ENCODE measurements at regions not wholly inside any gene's neighbourhood (a gene's known extent, or its start where the extent isn't known, plus 50 kb on each side); places are given as distances from the start of the nearest gene placed in this dataset.

DNA sequence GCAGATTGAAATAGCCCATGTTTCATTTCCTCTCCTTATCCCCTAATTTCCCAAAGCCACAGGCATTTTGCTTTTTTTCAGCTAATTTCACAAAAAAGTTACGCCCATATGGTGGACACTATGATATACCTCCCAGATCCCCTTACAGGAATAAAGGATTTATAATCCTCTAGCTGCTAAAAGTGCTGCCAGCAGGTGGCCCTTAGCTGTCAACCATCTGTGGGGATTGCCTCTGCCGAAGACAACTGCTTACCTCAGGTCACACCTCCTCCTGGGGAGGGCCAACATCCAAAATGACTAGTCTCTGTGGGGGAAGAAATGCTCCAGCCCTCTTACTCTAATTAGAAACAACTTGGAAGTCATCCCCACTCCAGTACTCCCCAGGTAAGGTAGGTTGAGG is 61.0 kb upstream of the EPB41L3 start:
- DNase-seq, result no peak
- intact Hi-C loops (cut with DNase I; ENCODE audit: low total_unique reads) (loop anchor here (5.0 kb wide), 1 partner anchor 288 kb away; no protein-coding TSS in a partner anchor), in situ Hi-C loops (cut with MboI; ENCODE audit: low pct_ligation_motif_present in 1 of 4, low pct_unique_long_range_greater_than_20kb in 1 of 4, low sequenced_read_pairs in 3 of 4) (loop anchor here in 1 of 4 donors (25.0 kb wide), 1 partner anchor 233 kb away; no protein-coding TSS in a partner anchor)
- H3K27me3 ChIP-seq, result no peaks in the 10 kb centered on the region
- no peaks in the 10 kb centered on the region for H3K9me3 ChIP-seq
- no peak overlapping the region for H3K4me3 ChIP-seq
- TF ChIP-seq POLR2A (IDR thresholded peaks at IDR 0.05) (no peak), POLR2AphosphoS5 (IDR thresholded peaks at IDR 0.05) (no peak), EP300 (IDR thresholded peaks at IDR 0.05; ENCODE audit: low read depth) (no peak)
- TF ChIP-seq, protein P1, sequence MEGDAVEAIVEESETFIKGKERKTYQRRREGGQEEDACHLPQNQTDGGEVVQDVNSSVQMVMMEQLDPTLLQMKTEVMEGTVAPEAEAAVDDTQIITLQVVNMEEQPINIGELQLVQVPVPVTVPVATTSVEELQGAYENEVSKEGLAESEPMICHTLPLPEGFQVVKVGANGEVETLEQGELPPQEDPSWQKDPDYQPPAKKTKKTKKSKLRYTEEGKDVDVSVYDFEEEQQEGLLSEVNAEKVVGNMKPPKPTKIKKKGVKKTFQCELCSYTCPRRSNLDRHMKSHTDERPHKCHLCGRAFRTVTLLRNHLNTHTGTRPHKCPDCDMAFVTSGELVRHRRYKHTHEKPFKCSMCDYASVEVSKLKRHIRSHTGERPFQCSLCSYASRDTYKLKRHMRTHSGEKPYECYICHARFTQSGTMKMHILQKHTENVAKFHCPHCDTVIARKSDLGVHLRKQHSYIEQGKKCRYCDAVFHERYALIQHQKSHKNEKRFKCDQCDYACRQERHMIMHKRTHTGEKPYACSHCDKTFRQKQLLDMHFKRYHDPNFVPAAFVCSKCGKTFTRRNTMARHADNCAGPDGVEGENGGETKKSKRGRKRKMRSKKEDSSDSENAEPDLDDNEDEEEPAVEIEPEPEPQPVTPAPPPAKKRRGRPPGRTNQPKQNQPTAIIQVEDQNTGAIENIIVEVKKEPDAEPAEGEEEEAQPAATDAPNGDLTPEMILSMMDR (IDR thresholded peaks at IDR 0.05), result peak in 1 of 5 experiments; percentile 7
- no peak overlapping the region for H3K27ac ChIP-seq
- no peaks in the 10 kb centered on the region for H3K36me3 ChIP-seq
- peaks cover 0 to 11% (median 3%) of the 10 kb centered on the region in 4 donors for H3K4me1 ChIP-seq
- WGBS, 2 donors (ENCODE audit: low coverage in 1 of 2), result 46 to 91% methylated on average over 1 to 2 of the region's 2 CpGs

DNA sequence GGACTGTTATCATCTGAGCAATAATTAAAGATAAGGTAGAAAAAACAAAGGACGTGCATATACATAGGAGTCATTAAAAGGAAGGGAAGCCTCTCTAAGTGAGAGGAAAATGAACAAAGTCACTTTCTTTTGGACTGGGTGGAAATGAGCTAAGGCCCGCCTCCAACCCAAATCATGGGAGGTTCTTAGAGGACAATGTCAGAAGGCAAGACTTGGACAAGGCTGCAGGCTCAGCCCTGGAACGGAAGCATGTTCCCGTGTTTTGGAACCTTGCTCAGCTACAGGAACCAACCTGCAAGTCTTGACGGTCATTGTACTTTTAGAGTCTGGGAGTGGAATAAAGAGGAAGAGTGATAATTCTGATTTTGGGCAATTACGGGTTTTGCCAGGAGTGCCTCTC is 59.4 kb upstream of the EPB41L3 start:
- in situ Hi-C loops (cut with MboI; ENCODE audit: low pct_ligation_motif_present in 1 of 4, low pct_unique_long_range_greater_than_20kb in 1 of 4, low sequenced_read_pairs in 3 of 4), result loop anchor here in 1 of 4 donors (25.0 kb wide), 1 partner anchor 234 kb away; no protein-coding TSS in a partner anchor
- peaks cover 0 to 11% (median 3%) of the 10 kb centered on the region in 4 donors for H3K4me1 ChIP-seq
- H3K27ac ChIP-seq, result no peak overlapping the region
- H3K27me3 ChIP-seq, result no peaks in the 10 kb centered on the region
- intact Hi-C loops (cut with DNase I; ENCODE audit: low total_unique reads), result loop anchor here (5.0 kb wide), 1 partner anchor 289 kb away; no protein-coding TSS in a partner anchor
- H3K36me3 ChIP-seq, result no peaks in the 10 kb centered on the region
- 56 to 82% methylated on average over 3 to 6 of the region's 6 CpGs for WGBS, 2 donors (ENCODE audit: low coverage in 1 of 2)
- no peaks in the 10 kb centered on the region for H3K9me3 ChIP-seq
- no peak for TF ChIP-seq POLR2A (IDR thresholded peaks at IDR 0.05)
- TF ChIP-seq POLR2AphosphoS5 (IDR thresholded peaks at IDR 0.05), result no peak
- TF ChIP-seq, protein P1 (IDR thresholded peaks at IDR 0.05), result no peak
- no peak for TF ChIP-seq EP300 (IDR thresholded peaks at IDR 0.05; ENCODE audit: low read depth)
- DNase-seq, result no peak
- no peak overlapping the region for H3K4me3 ChIP-seq

DNA sequence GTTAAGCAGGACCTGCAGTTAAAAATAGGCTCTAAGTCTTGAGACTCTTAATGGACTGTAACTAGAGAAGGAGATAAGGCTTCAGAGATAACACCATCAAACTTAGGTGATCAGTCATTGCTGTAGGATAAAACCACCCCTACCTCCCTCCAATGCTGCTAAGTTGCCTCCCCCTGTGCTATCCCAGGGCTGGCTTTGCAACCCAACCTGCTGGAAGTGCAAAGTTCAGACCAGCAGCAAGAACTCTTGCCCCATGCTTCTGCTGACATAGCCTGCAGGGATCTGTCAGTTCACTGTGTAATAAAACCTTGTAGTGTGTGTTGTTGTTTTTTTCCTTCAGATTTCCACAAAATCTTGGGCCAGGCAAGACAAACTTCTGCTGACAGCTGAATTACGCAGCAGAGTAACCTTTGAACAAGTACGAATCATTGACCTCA is 57.4 kb upstream of the EPB41L3 start:
- intact Hi-C loops (cut with DNase I; ENCODE audit: low total_unique reads), result loop anchor here (5.0 kb wide), 1 partner anchor 291 kb away; no protein-coding TSS in a partner anchor
- WGBS, 2 donors (ENCODE audit: low coverage in 1 of 2), result 17 to 43% methylated on average over 1 to 2 of the region's 2 CpGs
- Histone ChIP-seq H3K4me1 (peaks cover 0 to 11% (median 3%) of the 10 kb centered on the region in 4 donors), H3K27ac (no peak overlapping the region), H3K9me3 (no peaks in the 10 kb centered on the region), H3K4me3 (no peak overlapping the region), H3K36me3 (no peaks in the 10 kb centered on the region), H3K27me3 (no peaks in the 10 kb centered on the region)
- TF ChIP-seq, protein P1 (IDR thresholded peaks at IDR 0.05), result no peak
- TF ChIP-seq EP300 (IDR thresholded peaks at IDR 0.05; ENCODE audit: low read depth), result no peak
- peak in 1 of 3 donors; percentile 9 for TF ChIP-seq POLR2AphosphoS5 (IDR thresholded peaks at IDR 0.05)
- no peak for TF ChIP-seq POLR2A (IDR thresholded peaks at IDR 0.05)
- DNase-seq, result peak; percentile 26
- in situ Hi-C loops (cut with MboI; ENCODE audit: low pct_ligation_motif_present in 1 of 4, low pct_unique_long_range_greater_than_20kb in 1 of 4, low sequenced_read_pairs in 3 of 4), result loop anchor here in 1 of 4 donors (25.0 kb wide), 1 partner anchor 236 kb away; no protein-coding TSS in a partner anchor

DNA sequence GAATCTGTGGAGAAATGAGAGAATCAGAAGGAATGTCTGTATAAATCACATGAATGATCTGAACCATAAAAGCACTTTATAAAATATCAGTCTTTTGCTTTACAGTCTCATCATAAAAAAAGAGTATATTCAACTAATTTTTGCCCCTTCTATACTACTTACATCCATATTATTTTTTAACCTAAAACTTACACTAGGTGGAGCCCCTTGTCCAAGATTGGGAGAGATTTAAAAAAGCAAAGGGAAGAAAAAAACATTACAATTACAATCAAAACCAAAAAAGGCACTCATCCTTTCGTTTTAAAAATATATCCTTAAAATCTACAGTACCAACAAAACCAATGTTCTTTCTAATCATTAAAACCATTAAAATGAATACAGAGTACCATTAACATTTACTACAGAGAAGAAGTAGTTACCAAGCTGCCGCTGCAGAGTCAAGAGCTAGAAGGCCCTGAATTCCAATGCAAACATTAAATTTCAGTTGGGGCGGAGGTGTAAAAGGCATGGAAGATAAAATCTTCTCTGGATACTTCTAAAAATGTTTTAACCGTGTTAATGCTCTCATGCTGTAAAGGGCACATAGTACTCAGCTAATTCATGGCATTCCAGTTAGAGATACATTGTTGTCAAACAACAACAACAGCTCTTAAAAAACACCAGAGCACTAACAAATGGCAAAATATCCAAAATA is 56.7 kb upstream of the EPB41L3 start:
- Histone ChIP-seq H3K4me1 (peaks cover 0 to 11% (median 3%) of the 10 kb centered on the region in 4 donors), H3K4me3 (no peak overlapping the region), H3K9me3 (no peaks in the 10 kb centered on the region), H3K27ac (no peak overlapping the region), H3K36me3 (no peaks in the 10 kb centered on the region), H3K27me3 (no peaks in the 10 kb centered on the region)
- intact Hi-C loops (cut with DNase I; ENCODE audit: low total_unique reads), result loop anchor here (5.0 kb wide), 1 partner anchor 292 kb away; no protein-coding TSS in a partner anchor
- no peak for DNase-seq
- 49 to 56% methylated on average over 3 to 4 of the region's 4 CpGs for WGBS, 2 donors (ENCODE audit: low coverage in 1 of 2)
- in situ Hi-C loops (cut with MboI; ENCODE audit: low pct_ligation_motif_present in 1 of 4, low pct_unique_long_range_greater_than_20kb in 1 of 4, low sequenced_read_pairs in 3 of 4), result loop anchor here in 1 of 4 donors (25.0 kb wide), 1 partner anchor 237 kb away; no protein-coding TSS in a partner anchor
- TF ChIP-seq, protein P1 (IDR thresholded peaks at IDR 0.05), result peak; percentile 25 to 37 (median 33)
- no peak for TF ChIP-seq EP300 (IDR thresholded peaks at IDR 0.05; ENCODE audit: low read depth)

Measured in transverse colon (tissue), 4 donors.